H9 (cell line): ENCODE measurements at regions not wholly inside any gene's neighbourhood (a gene's known extent, or its start where the extent isn't known, plus 50 kb on each side); places are given as distances from the start of the nearest gene placed in this dataset.

Experiments used
- DNase-seq: peaks from one replicate; pipeline ENCODE4 v3.0.0-alpha.2; 2017
- H2AFZ ChIP-seq: one replicate; pipeline ENCODE4 v1.6.1; 2013; ENCODE audit warnings: mild to moderate bottlenecking, low read length, control low read depth, moderate library complexity
- H2AK5ac ChIP-seq: 2 replicates; pipeline ENCODE4 v1.6.1; 2013; ENCODE audit warnings: low read length, control low read depth, mixed read lengths; ENCODE audit not compliant: insufficient read length
- H2BK120ac ChIP-seq: one replicate; pipeline ENCODE4 v1.6.1; 2013; ENCODE audit warnings: low read depth, mild to moderate bottlenecking, low read length, control low read depth, inconsistent platforms; ENCODE audit not compliant: poor library complexity, severe bottlenecking
- H2BK12ac ChIP-seq: 2 replicates; pipeline ENCODE4 v1.6.1; 2013; ENCODE audit warnings: low read length, control low read depth, mixed read lengths, low read depth; ENCODE audit not compliant: insufficient read length
- H2BK15ac ChIP-seq: 2 replicates; pipeline ENCODE4 v1.6.1; 2013; ENCODE audit warnings: low read depth, low read length, control low read depth
- H2BK20ac ChIP-seq: one replicate; pipeline ENCODE4 v1.6.1; 2013; ENCODE audit warnings: low read depth, mild to moderate bottlenecking, low read length, control low read depth, inconsistent platforms; ENCODE audit not compliant: poor library complexity, severe bottlenecking
- H2BK5ac ChIP-seq: 2 replicates; pipeline ENCODE4 v1.6.1; 2013; ENCODE audit warnings: low read length, control low read depth, mixed read lengths; ENCODE audit not compliant: insufficient read length
- H3K14ac ChIP-seq: 2 replicates; pipeline ENCODE4 v1.6.1; 2013; ENCODE audit warnings: low read length, control low read depth; ENCODE audit not compliant: insufficient read depth
- H3K18ac ChIP-seq: 2 replicates; pipeline ENCODE4 v1.6.1; 2013; ENCODE audit warnings: low read depth, mild to moderate bottlenecking, mixed read lengths, low read length, control low read depth; ENCODE audit not compliant: insufficient read length
- H3K23ac ChIP-seq: 2 replicates; pipeline ENCODE4 v1.6.1; 2013; ENCODE audit warnings: low read length, control low read depth, mixed read lengths, low read depth; ENCODE audit not compliant: insufficient read length
- H3K23me2 ChIP-seq: 2 replicates; pipeline ENCODE4 v1.6.1; 2013; ENCODE audit warnings: low read depth, mild to moderate bottlenecking, mixed read lengths, low read length, control low read depth; ENCODE audit not compliant: insufficient read length, poor library complexity, severe bottlenecking
- H3K27ac ChIP-seq: 2 replicates; pipeline ENCODE4 v1.5.1; 2013; ENCODE audit warnings: low read length, control low read depth, mixed read lengths, low read depth; ENCODE audit not compliant: insufficient read length
- H3K27me3 ChIP-seq: 2 replicates; pipeline ENCODE4 v1.6.1; 2013; ENCODE audit warnings: low read length, control low read depth, inconsistent platforms; ENCODE audit not compliant: insufficient read depth
- H3K4ac ChIP-seq: 2 replicates; pipeline ENCODE4 v1.6.1; 2013; ENCODE audit warnings: low read depth, mild to moderate bottlenecking, control low read depth, inconsistent platforms, low read length, moderate library complexity
- H3K4me1 ChIP-seq: 2 replicates; pipeline ENCODE4 v1.6.1; 2013; ENCODE audit warnings: low read length, control low read depth, inconsistent platforms; ENCODE audit not compliant: insufficient read depth
- H3K4me2 ChIP-seq: 2 replicates; pipeline ENCODE4 v1.6.1; 2013; ENCODE audit warnings: low read length, control low read depth, mixed read lengths; ENCODE audit not compliant: insufficient read length, insufficient read depth
- H3K56ac ChIP-seq: 2 replicates; pipeline ENCODE4 v1.6.1; 2013; ENCODE audit warnings: low read depth, mild to moderate bottlenecking, mixed read lengths, low read length, control low read depth; ENCODE audit not compliant: insufficient read length
- H3K79me1 ChIP-seq: 2 replicates; pipeline ENCODE4 v1.6.1; 2013; ENCODE audit warnings: low read depth, mild to moderate bottlenecking, moderate library complexity, low read length, control low read depth, inconsistent platforms; ENCODE audit not compliant: insufficient read depth, poor library complexity, severe bottlenecking
- H3K79me2 ChIP-seq: 2 replicates; pipeline ENCODE4 v1.6.1; 2013; ENCODE audit warnings: low read length, control low read depth, inconsistent platforms; ENCODE audit not compliant: insufficient read depth
- H3K9ac ChIP-seq: 2 replicates; pipeline ENCODE4 v1.6.1; 2013; ENCODE audit warnings: low read length, control low read depth, mixed read lengths; ENCODE audit not compliant: insufficient read length; ENCODE audit errors: extremely low read depth
- H3K9me3 ChIP-seq: one replicate; pipeline ENCODE4 v1.6.1; 2013; ENCODE audit warnings: low read depth, low read length, inconsistent platforms; ENCODE audit not compliant: control insufficient read depth
- H3T11ph ChIP-seq: one replicate; pipeline ENCODE4 v1.6.1; 2013; ENCODE audit warnings: mild to moderate bottlenecking, low read length, control low read depth, inconsistent platforms
- H4K20me1 ChIP-seq: one replicate; pipeline ENCODE4 v1.6.1; 2013; ENCODE audit not compliant: control insufficient read depth, insufficient read length, insufficient read depth
- H4K5ac ChIP-seq: 2 replicates; pipeline ENCODE4 v1.6.1; 2013; ENCODE audit warnings: low read depth, mild to moderate bottlenecking, mixed read lengths, low read length, control low read depth; ENCODE audit not compliant: insufficient read length
- H4K8ac ChIP-seq: replicated peaks from 2 replicates; pipeline ENCODE4 v1.6.1; 2013; ENCODE audit warnings: low read length, control low read depth, mixed read lengths, low read depth; ENCODE audit not compliant: insufficient read length
- H4K91ac ChIP-seq: 2 replicates; pipeline ENCODE4 v1.6.1; 2013; ENCODE audit warnings: low read depth, mild to moderate bottlenecking, moderate library complexity, mixed read lengths, low read length, control low read depth; ENCODE audit not compliant: insufficient read length
- H3K27ac Mint-ChIP-seq, 3 experiments: 2 replicates in 2 of 3; 3 replicates in 1 of 3; pipeline ENCODE4 v1.8.0; 2020 to 2021; ENCODE audit warnings: mixed read lengths in 3 of 3, mild to moderate bottlenecking in 1 of 3, moderate library complexity in 1 of 3
- H3K27me3 Mint-ChIP-seq: 2 replicates; pipeline ENCODE4 v1.8.0; 2021; ENCODE audit warnings: low read depth, mild to moderate bottlenecking, moderate library complexity, mixed read lengths
- H3K36me3 Mint-ChIP-seq, 3 experiments: 2 replicates in 2 of 3; 3 replicates in 1 of 3; pipeline ENCODE4 v1.8.0; 2020 to 2021; ENCODE audit warnings: low read depth in 3 of 3, mixed read lengths in 3 of 3; ENCODE audit not compliant: insufficient read depth in 1 of 3
- H3K4me1 Mint-ChIP-seq, 2 experiments: 2 replicates each; pipeline ENCODE4 v1.8.0; 2020; ENCODE audit warnings: mixed read lengths in 2 of 2
- H3K4me3 Mint-ChIP-seq, 2 experiments: 2 replicates in 1 of 2; 3 replicates in 1 of 2; pipeline ENCODE4 v1.8.0; 2020 to 2021; ENCODE audit warnings: mild to moderate bottlenecking in 2 of 2, mixed read lengths in 2 of 2, moderate library complexity in 1 of 2
- H3K9me3 Mint-ChIP-seq, 2 experiments: 2 replicates in 1 of 2; 3 replicates in 1 of 2; pipeline ENCODE4 v1.8.0; 2020; ENCODE audit warnings: mild to moderate bottlenecking in 2 of 2, mixed read lengths in 2 of 2, moderate library complexity in 1 of 2
- CTCF ChIP-seq: fragments of 200-600 bp; sonication (generic); conservative IDR thresholded peaks from 3 replicates; pipeline ENCODE4 v1.8.0; 2021; ENCODE audit warnings: antibody characterized with exemption, mild to moderate bottlenecking
- WGBS: extraction: QIAGEN DNeasy Blood & Tissue Kit; methylation state at CpG from one replicate; pipeline ENCODE4 v1.1.7; 2013; ENCODE audit warnings: missing lambda C conversion rate, low lambda C conversion rate, mixed read lengths; ENCODE audit not compliant: insufficient read length; ENCODE audit errors: extremely low coverage; 5-methylcytosine and 5-hydroxymethylcytosine counted together

GRCh38 chr3:166444756-166445155, 607.5 kb upstream of the BCHE start:
- no peak overlapping the region for H4K5ac ChIP-seq
- H3K23me2 ChIP-seq = no peaks in the 10 kb centered on the region
- H3T11ph ChIP-seq = no peak overlapping the region
- Mint-ChIP-seq H3K36me3 (no peaks in the 10 kb centered on the region), H3K9me3 (no peaks in the 10 kb centered on the region), H3K27me3 (no peaks in the 10 kb centered on the region), H3K4me1 (peaks cover 7 to 12% of the 10 kb centered on the region in 2 experiments; a peak in 3 of 4 replicates), H3K27ac (no peak overlapping the region), H3K4me3 (no peak overlapping the region)
- no peak overlapping the region for H4K8ac ChIP-seq
- H3K9ac ChIP-seq = no peak overlapping the region
- no peak overlapping the region for H2BK20ac ChIP-seq
- no peaks in the 10 kb centered on the region for H3K79me2 ChIP-seq
- no peaks in the 10 kb centered on the region for H3K79me1 ChIP-seq
- no peak for TF ChIP-seq CTCF
- H4K91ac ChIP-seq = no peak overlapping the region
- DNase-seq = no peak
- H2AFZ ChIP-seq = no peak overlapping the region
- H3K14ac ChIP-seq = no peak overlapping the region
- H2BK15ac ChIP-seq = no peak overlapping the region
- no peak overlapping the region for H3K18ac ChIP-seq
- no peak overlapping the region for H2AK5ac ChIP-seq
- H2BK120ac ChIP-seq = no peak overlapping the region
- H3K56ac ChIP-seq = no peak overlapping the region
- no peak overlapping the region for H2BK5ac ChIP-seq
- no peaks in the 10 kb centered on the region for H3K9me3 ChIP-seq
- H2BK12ac ChIP-seq = no peak overlapping the region
- no peak overlapping the region for H3K4me2 ChIP-seq
- no peaks in the 10 kb centered on the region for H4K20me1 ChIP-seq
- H3K27me3 ChIP-seq = no peaks in the 10 kb centered on the region
- no peak overlapping the region for H3K4ac ChIP-seq
- H3K23ac ChIP-seq = no peak overlapping the region
- no peak overlapping the region for H3K27ac ChIP-seq
- no CpG with 5 or more reads among the region's 9 CpGs for WGBS
- H3K4me1 ChIP-seq = no peaks in the 10 kb centered on the region
